Kidney (tissue), 13 donors: ENCODE measurements at regions not wholly inside any gene's neighbourhood (a gene's known extent, or its start where the extent isn't known, plus 50 kb on each side); places are given as distances from the start of the nearest gene placed in this dataset.

Experiments
- DNase-seq, 5 donors: peaks; one replicate each; pipeline ENCODE4 v3.0.0-alpha.2; 2013 to 2020
- FAIRE-seq: peaks from 2 replicates; lab custom pipeline; 2012; peaks lifted over from hg19 to GRCh38; lab: Jason Lieb, UNC
- H3K27ac ChIP-seq, 2 donors: one replicate each; pipeline ENCODE4 v1.7.0; 2013; ENCODE audit warnings: low read depth in 2 of 2, low read length in 2 of 2, inconsistent platforms in 1 of 2
- H3K27me3 ChIP-seq: one replicate; pipeline ENCODE4 v1.7.1; 2013; ENCODE audit warnings: low read length, inconsistent platforms; ENCODE audit not compliant: control insufficient read depth, insufficient read depth
- H3K36me3 ChIP-seq, 3 donors: one replicate each; pipeline versions ENCODE4 v1.7.0 to v1.7.1; 2013; ENCODE audit warnings: low read length in 3 of 3, control low read depth in 1 of 3, inconsistent platforms in 1 of 3; ENCODE audit not compliant: insufficient read depth in 3 of 3, control insufficient read depth in 2 of 3
- H3K4me1 ChIP-seq, 3 donors: one replicate each; pipeline versions ENCODE4 v1.7.0 to v1.7.1; 2013; ENCODE audit warnings: low read length in 3 of 3, inconsistent platforms in 1 of 3, low read depth in 1 of 3; ENCODE audit not compliant: control insufficient read depth in 2 of 3, insufficient read depth in 2 of 3
- H3K4me3 ChIP-seq, 3 donors: one replicate each; pipeline versions ENCODE4 v1.7.0 to v1.8.1; 2013; ENCODE audit warnings: low read length in 3 of 3, control low read depth in 1 of 3, inconsistent platforms in 1 of 3
- H3K9ac ChIP-seq, 3 donors: one replicate each; pipeline versions ENCODE4 v1.7.0 to v1.7.1; 2013; ENCODE audit warnings: low read length in 3 of 3, control low read depth in 1 of 3, inconsistent platforms in 1 of 3
- H3K9me3 ChIP-seq, 3 donors: one replicate each; pipeline versions ENCODE4 v1.7.0 to v1.7.1; 2013; ENCODE audit warnings: low read length in 3 of 3, control low read depth in 1 of 3, inconsistent platforms in 1 of 3; ENCODE audit not compliant: control insufficient read depth in 2 of 3, insufficient read depth in 1 of 3
- CTCF ChIP-seq: IDR thresholded peaks from 3 replicates; pipeline ENCODE4 v1.5.1; 2012; ENCODE audit warnings: mild to moderate bottlenecking, moderate library complexity, borderline replicate concordance; ENCODE audit not compliant: insufficient read depth; ENCODE audit errors: extremely low read depth
- intact Hi-C: fragments of 100-400 bp; cut with DNase I; formaldehyde crosslinking; loops from one replicate; pipeline ENCODE4 v1.11.1; 2022
- donor health status: control.
- donor health status: control.
- donor health status: control.
- donor health status: control.
- donor health status: control.
- donor health status: DM: yes; HTN: yes; CAD: no.
- donor health status: Normal renal cell carcinoma (clear cell type).

GRCh38 chr5:159486836-159487235, 156.5 kb upstream of the IL12B start:
- Histone ChIP-seq H3K4me1 (no peaks in the 10 kb centered on the region), H3K4me3 (no peak overlapping the region), H3K27ac (no peak overlapping the region), H3K36me3 (no peaks in the 10 kb centered on the region), H3K27me3 (no peaks in the 10 kb centered on the region), H3K9me3 (no peaks in the 10 kb centered on the region), H3K9ac (no peak overlapping the region)
- intact Hi-C loops, result no loop called here
- DNase-seq (no peak), FAIRE-seq (no peak)
- no peak for TF ChIP-seq CTCF

DNA sequence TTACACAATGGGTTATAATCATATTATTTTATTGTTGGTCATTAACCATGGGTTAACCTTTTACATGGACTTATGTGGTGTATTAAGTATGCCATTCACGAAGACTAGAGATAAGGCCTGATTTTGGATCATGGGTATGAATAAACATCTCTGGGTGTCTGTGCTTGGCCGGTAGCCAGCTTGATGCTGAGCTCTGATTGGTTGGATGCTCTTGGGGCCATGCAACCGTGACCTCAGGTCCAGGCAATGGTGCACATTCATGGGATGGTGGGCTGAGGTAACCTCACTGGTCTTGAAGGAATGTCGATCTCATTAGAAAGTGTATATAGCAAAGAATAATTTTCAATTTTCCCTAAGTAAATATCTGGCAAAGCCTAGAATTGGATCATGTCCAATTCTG, 158.2 kb upstream of the IL12B start:
- H3K4me1 ChIP-seq, result no peaks in the 10 kb centered on the region
- no peak for TF ChIP-seq CTCF
- no peak overlapping the region for H3K9ac ChIP-seq
- H3K9me3 ChIP-seq, result no peaks in the 10 kb centered on the region
- H3K4me3 ChIP-seq, result no peak overlapping the region
- FAIRE-seq (no peak), DNase-seq (peak in 2 of 5 donors; percentile 14 to 21)
- no peak overlapping the region for H3K27ac ChIP-seq
- intact Hi-C loops, result no loop called here
- no peaks in the 10 kb centered on the region for H3K36me3 ChIP-seq
- H3K27me3 ChIP-seq, result no peaks in the 10 kb centered on the region

- H3K27ac ChIP-seq, result no peak overlapping the region
- no peaks in the 10 kb centered on the region for H3K27me3 ChIP-seq
- intact Hi-C loops, result no loop called here
- H3K9ac ChIP-seq, result no peak overlapping the region
- FAIRE-seq, result no peak
- DNase-seq, result no peak
- H3K9me3 ChIP-seq, result no peaks in the 10 kb centered on the region
- no peak overlapping the region for H3K4me3 ChIP-seq
- TF ChIP-seq CTCF, result no peak
- H3K36me3 ChIP-seq, result no peaks in the 10 kb centered on the region
- H3K4me1 ChIP-seq, result no peaks in the 10 kb centered on the region
Measured at GRCh38 chr5:159489779-159490178, 159.5 kb upstream of the IL12B start.

GRCh38 chr5:159490507-159490906, 160.2 kb upstream of the IL12B start:
- intact Hi-C loops, result no loop called here
- no peaks in the 10 kb centered on the region for H3K27me3 ChIP-seq

More at GRCh38 chr5:159490507-159490906, 160.2 kb upstream of the IL12B start:
- H3K36me3 ChIP-seq, result no peaks in the 10 kb centered on the region
- FAIRE-seq (no peak), DNase-seq (no peak)
- H3K27ac ChIP-seq, result no peak overlapping the region
- no peak overlapping the region for H3K4me3 ChIP-seq
- no peaks in the 10 kb centered on the region for H3K4me1 ChIP-seq
- no peaks in the 10 kb centered on the region for H3K9me3 ChIP-seq
- no peak for TF ChIP-seq CTCF
- H3K9ac ChIP-seq, result no peak overlapping the region
